ENCODE measurements at regions not wholly inside any gene's neighbourhood (a gene's known extent, or its start where the extent isn't known, plus 50 kb on each side); places are given as distances from the start of the nearest gene placed in this dataset.

DNA sequence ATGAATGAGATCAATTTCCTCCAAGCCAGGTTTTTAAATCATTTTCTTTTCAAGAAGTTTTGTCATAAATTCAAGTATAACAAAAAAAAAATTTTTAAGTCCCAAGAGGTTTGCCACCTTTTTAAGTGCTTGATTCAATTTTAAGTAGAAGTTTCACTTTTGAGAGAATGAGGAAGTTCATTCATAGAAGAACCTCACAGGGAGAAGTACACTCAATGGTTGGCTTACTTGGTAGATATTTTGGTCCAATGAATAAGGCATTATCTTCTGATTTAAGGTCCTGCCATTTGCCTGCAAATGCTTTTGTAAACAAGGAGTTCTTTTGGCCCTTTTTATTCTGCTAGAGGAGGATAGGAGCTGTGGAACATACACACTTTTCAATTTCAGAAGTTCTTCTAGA lies 96.7 kb upstream of the NOVA1 start:
- Mint-ChIP-seq H3K36me3 (ENCODE audit: unreplicated experiment) (no peaks in the 10 kb centered on the region), H3K4me3 (ENCODE audit: unreplicated experiment) (no peak overlapping the region), H3K27me3 (ENCODE audit: unreplicated experiment) (no peaks in the 10 kb centered on the region), H3K4me1 (ENCODE audit: unreplicated experiment) (no peaks in the 10 kb centered on the region), H3K9me3 (ENCODE audit: unreplicated experiment) (peaks cover 4% of the 10 kb centered on the region), H3K27ac (ENCODE audit: unreplicated experiment) (no peak overlapping the region)
- TF ChIP-seq, protein P1, sequence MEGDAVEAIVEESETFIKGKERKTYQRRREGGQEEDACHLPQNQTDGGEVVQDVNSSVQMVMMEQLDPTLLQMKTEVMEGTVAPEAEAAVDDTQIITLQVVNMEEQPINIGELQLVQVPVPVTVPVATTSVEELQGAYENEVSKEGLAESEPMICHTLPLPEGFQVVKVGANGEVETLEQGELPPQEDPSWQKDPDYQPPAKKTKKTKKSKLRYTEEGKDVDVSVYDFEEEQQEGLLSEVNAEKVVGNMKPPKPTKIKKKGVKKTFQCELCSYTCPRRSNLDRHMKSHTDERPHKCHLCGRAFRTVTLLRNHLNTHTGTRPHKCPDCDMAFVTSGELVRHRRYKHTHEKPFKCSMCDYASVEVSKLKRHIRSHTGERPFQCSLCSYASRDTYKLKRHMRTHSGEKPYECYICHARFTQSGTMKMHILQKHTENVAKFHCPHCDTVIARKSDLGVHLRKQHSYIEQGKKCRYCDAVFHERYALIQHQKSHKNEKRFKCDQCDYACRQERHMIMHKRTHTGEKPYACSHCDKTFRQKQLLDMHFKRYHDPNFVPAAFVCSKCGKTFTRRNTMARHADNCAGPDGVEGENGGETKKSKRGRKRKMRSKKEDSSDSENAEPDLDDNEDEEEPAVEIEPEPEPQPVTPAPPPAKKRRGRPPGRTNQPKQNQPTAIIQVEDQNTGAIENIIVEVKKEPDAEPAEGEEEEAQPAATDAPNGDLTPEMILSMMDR (IDR thresholded peaks at IDR 0.05) = no peak
- no peak for DNase-seq (ENCODE audit: extremely low spot score, unreplicated experiment)

DNA sequence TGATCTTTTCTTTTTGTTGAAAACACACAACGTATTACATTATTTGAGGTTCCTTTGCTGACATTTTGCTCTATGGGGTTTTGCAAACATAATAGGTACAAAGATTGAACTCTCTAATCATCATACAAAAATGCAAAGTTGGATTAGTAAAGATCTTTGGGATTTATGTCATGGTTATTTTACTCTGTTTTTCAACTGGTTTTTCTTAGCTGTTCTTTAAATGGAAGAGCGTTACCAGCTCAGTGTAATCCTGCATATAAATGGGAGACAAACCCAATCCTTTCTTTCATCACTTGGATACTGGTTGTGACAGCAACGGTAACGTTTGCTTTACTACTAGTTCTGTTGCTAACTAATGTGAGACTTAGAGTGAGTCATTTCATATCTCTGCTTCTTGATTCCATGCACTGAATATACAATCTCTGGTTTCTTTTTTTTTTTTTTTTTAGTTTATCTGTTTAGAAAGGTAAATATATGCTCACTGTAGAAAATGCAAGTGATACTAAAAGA lies 104.9 kb upstream of the NOVA1 start:
- H3K27me3 Mint-ChIP-seq (ENCODE audit: unreplicated experiment) = peaks cover 2% of the 10 kb centered on the region
- no peak overlapping the region for H3K4me3 Mint-ChIP-seq (ENCODE audit: unreplicated experiment)
- no peaks in the 10 kb centered on the region for H3K4me1 Mint-ChIP-seq (ENCODE audit: unreplicated experiment)
- TF ChIP-seq, protein P1 (IDR thresholded peaks at IDR 0.05) = no peak
- no peaks in the 10 kb centered on the region for H3K36me3 Mint-ChIP-seq (ENCODE audit: unreplicated experiment)
- H3K9me3 Mint-ChIP-seq (ENCODE audit: unreplicated experiment) = peaks cover 5% of the 10 kb centered on the region
- DNase-seq (ENCODE audit: extremely low spot score, unreplicated experiment) = no peak
- no peak overlapping the region for H3K27ac Mint-ChIP-seq (ENCODE audit: unreplicated experiment)

DNA sequence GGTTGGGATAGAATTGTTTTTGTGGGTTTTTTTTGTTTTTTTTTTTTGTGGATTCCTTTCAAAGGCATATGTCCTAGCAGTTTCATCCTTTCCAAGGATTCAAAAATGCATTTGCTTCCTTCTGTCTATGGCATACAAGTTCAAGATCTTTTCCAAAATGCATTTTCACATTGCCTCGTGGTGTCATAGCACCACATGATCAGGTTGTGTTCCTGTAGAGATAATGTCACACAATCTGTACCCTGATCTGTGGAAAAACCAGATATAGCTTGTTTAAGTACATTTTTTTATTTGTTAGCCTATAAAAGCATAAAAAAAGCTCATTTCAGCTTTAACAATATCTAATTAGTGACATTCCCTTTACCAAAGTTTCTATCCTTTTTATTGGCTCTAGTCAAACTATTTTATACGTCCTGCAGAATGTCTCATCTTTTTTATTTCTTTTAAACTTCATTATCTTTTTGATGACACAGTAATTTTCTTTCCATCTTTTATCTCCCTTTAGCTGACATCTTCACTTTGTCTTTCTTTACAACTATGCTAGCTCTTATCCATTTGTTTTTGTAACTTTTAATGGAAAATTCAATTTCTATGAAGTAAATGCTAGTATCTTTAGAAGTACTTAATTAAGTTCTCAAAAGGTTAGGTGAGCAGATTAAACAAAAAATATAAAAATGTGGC lies 106.0 kb upstream of the NOVA1 start:
- Mint-ChIP-seq H3K9me3 (ENCODE audit: unreplicated experiment) (peaks cover 5% of the 10 kb centered on the region), H3K4me1 (ENCODE audit: unreplicated experiment) (no peaks in the 10 kb centered on the region), H3K27ac (ENCODE audit: unreplicated experiment) (no peak overlapping the region), H3K4me3 (ENCODE audit: unreplicated experiment) (no peak overlapping the region), H3K27me3 (ENCODE audit: unreplicated experiment) (peaks cover 2% of the 10 kb centered on the region), H3K36me3 (ENCODE audit: unreplicated experiment) (no peaks in the 10 kb centered on the region)
- TF ChIP-seq, protein P1 (IDR thresholded peaks at IDR 0.05) = no peak
- DNase-seq (ENCODE audit: extremely low spot score, unreplicated experiment) = no peak

DNA sequence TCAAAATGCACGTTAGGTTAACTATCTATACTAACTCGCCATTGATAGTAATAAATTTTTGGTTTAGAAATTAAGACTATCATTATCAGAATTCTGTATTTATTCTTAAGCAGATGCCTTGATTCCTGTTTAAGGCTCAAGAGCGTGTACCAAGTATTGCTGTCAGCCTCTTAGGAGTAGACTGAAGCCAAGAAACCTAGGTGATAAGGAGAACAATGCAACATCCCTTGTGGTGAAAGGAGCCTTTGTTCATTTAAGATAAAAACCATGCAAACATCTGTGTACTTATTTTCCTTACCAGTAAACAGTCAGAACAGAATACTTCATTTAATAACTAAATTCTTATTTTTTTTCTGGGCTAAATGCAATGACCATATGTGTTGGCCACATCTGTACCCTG lies 109.4 kb upstream of the NOVA1 start:
- H3K9me3 Mint-ChIP-seq (ENCODE audit: unreplicated experiment) = no peaks in the 10 kb centered on the region
- no peak overlapping the region for H3K27ac Mint-ChIP-seq (ENCODE audit: unreplicated experiment)
- peaks cover 2% of the 10 kb centered on the region for H3K27me3 Mint-ChIP-seq (ENCODE audit: unreplicated experiment)
- H3K4me3 Mint-ChIP-seq (ENCODE audit: unreplicated experiment) = no peak overlapping the region
- no peak for DNase-seq (ENCODE audit: extremely low spot score, unreplicated experiment)
- no peaks in the 10 kb centered on the region for H3K36me3 Mint-ChIP-seq (ENCODE audit: unreplicated experiment)
- H3K4me1 Mint-ChIP-seq (ENCODE audit: unreplicated experiment) = no peaks in the 10 kb centered on the region
- TF ChIP-seq, protein P1 (IDR thresholded peaks at IDR 0.05) = no peak

DNA sequence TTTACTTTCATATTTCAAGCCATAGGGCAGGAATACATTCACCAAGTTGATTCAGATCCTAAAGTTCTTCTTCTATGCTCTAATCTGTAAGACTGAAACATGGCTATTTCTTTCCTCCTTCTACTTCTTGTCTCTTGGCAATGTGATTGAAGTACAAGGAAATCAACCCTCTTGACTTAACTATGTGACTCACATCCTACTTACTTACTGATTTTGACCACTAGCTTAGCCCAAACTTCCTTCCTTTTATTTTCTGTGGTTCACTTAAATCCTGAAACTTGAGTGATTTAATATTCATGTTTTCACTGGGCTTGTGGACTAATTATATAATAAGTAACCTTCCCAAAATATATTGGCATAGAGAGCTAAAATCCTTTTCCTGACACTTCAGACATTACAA lies 111.2 kb upstream of the NOVA1 start:
- H3K4me1 Mint-ChIP-seq (ENCODE audit: unreplicated experiment) = no peaks in the 10 kb centered on the region
- no peaks in the 10 kb centered on the region for H3K9me3 Mint-ChIP-seq (ENCODE audit: unreplicated experiment)
- no peaks in the 10 kb centered on the region for H3K36me3 Mint-ChIP-seq (ENCODE audit: unreplicated experiment)
- DNase-seq (ENCODE audit: extremely low spot score, unreplicated experiment) = no peak
- peaks cover 1% of the 10 kb centered on the region for H3K27me3 Mint-ChIP-seq (ENCODE audit: unreplicated experiment)
- TF ChIP-seq, protein P1 (IDR thresholded peaks at IDR 0.05) = no peak
- H3K4me3 Mint-ChIP-seq (ENCODE audit: unreplicated experiment) = no peak overlapping the region
- H3K27ac Mint-ChIP-seq (ENCODE audit: unreplicated experiment) = no peak overlapping the region

All from osteocyte (in vitro differentiated cells).